AG04449 (cell line): ENCODE measurements at regions not wholly inside any gene's neighbourhood (a gene's known extent, or its start where the extent isn't known, plus 50 kb on each side); places are given as distances from the start of the nearest gene placed in this dataset.

Experiments
- CTCF ChIA-PET: fragments of 350-600 bp; formaldehyde crosslinking; extraction: SDS; loops from one replicate; lab custom pipeline; 2021; ENCODE audit warnings: antibody characterized with exemption; lab: Yijun Ruan, JAX
- POLR2A ChIA-PET: fragments of 400-600, 350-600 bp; formaldehyde crosslinking; extraction: SDS; loops from one replicate; lab custom pipeline; 2020; ENCODE audit warnings: antibody characterized with exemption, inconsistent platforms; lab: Yijun Ruan, JAX
- DNase-seq: peaks from one replicate; pipeline ENCODE4 v3.0.0-alpha.2; 2010; ENCODE audit warnings: low read depth, low spot score
- H3K4me3 ChIP-seq: 2 replicates; pipeline ENCODE4 v1.5.1; 2011; ENCODE audit warnings: low read depth, mild to moderate bottlenecking, control low read depth, low read length
- TF ChIP-seq, protein P1 (sequence below): IDR thresholded peaks from one replicate; pipeline ENCODE4 v1.5.1; 2011; ENCODE audit warnings: mild to moderate bottlenecking, moderate library complexity, low read length, control low read depth, inconsistent platforms; ENCODE audit not compliant: insufficient read depth; ENCODE audit errors: missing control alignments

DNA sequence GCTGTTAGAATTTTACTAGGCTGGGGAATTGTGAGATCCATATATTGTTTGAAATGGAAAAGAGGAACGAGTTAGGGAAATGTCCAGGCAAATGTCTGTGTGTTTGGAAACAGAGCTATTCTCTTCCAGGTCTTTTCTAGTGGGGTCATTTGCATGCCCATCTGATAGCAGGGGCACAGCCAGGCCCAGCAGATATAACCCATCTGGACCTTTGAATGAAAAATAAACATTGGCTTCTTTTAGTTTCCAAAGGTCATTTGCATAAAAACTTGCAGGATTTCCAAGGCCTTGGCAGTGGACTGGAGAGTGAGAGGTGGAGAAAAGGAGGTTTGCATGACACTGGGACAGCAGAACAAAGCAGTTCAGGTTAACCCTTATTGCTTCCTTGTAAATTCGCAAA, 188.0 kb upstream of the GPR26 start:
- TF ChIP-seq, protein P1, sequence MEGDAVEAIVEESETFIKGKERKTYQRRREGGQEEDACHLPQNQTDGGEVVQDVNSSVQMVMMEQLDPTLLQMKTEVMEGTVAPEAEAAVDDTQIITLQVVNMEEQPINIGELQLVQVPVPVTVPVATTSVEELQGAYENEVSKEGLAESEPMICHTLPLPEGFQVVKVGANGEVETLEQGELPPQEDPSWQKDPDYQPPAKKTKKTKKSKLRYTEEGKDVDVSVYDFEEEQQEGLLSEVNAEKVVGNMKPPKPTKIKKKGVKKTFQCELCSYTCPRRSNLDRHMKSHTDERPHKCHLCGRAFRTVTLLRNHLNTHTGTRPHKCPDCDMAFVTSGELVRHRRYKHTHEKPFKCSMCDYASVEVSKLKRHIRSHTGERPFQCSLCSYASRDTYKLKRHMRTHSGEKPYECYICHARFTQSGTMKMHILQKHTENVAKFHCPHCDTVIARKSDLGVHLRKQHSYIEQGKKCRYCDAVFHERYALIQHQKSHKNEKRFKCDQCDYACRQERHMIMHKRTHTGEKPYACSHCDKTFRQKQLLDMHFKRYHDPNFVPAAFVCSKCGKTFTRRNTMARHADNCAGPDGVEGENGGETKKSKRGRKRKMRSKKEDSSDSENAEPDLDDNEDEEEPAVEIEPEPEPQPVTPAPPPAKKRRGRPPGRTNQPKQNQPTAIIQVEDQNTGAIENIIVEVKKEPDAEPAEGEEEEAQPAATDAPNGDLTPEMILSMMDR = no peak
- no peak overlapping the region for H3K4me3 ChIP-seq
- ChIA-PET POLR2A (no interaction called here), CTCF (no interaction called here)
- DNase-seq = no peak

DNA sequence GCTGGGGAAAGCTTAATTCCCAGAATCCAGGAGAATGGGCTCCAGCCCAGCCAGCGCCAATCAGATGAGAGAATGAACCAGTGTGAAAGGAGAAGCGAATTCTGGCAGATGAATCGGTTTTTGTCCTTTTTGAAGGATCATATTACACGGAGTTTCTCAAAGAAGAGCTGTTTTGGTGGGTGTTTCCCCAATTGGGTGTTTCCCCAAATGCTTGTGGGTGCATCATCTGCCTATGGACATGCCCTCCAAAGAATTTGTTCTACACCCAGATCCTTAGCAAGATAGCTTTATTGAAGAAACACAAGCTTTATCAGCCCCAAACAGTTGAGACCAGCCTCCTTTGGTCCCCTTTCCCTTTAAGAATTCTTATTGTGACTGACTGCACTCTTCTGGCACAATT, 186.5 kb upstream of the GPR26 start:
- no peak for DNase-seq
- ChIA-PET POLR2A (no interaction called here), CTCF (no interaction called here)
- TF ChIP-seq, protein P1 = no peak
- H3K4me3 ChIP-seq = no peak overlapping the region

DNA sequence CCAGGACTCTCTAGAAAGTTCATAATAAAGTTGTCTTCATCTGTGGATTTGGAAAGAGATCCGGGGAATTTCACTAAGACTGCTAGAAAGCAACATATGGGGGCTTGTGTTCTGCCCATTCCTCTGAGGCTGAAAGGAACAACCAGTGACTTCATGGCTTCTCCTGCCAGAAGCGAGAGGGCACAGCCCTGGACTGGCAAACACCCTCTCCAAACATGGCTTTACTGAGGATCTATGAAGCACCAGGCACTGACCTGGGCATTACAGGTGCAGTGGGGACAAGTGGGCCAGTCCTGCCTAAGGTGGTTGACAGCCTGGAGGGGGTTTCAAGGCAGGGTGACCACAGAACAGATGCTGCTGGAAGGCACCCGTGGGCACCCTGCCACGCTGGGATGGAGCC, 185.8 kb upstream of the GPR26 start:
- TF ChIP-seq, protein P1 = no peak
- ChIA-PET CTCF (no interaction called here), POLR2A (no interaction called here)
- no peak overlapping the region for H3K4me3 ChIP-seq
- no peak for DNase-seq

- ChIA-PET POLR2A (no interaction called here), CTCF (no interaction called here)
- DNase-seq = no peak
- no peak overlapping the region for H3K4me3 ChIP-seq
- TF ChIP-seq, protein P1 = no peak
These were observed 185.3 kb upstream of the GPR26 start for GRCh38 chr10:123480845-123481244.

DNA sequence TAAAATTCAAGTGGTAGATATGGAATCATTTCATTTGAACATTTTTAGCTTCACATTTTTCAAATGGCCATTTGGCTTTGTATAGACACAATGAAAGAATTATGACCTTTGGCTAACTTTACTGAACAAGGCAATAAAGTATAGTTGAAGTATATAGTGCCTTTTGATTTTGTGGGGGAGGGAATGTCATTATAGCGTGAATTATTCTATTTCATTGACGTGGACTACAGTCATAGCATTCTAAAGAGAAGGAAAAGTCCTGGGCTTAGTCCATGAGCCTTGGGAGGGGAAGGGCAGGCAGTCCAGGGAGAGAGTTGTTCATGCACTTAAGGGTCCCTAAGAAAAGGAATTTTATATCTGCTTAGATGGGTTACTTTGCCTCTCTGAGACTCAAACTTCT, 181.4 kb upstream of the GPR26 start:
- no peak overlapping the region for H3K4me3 ChIP-seq
- TF ChIP-seq, protein P1 = no peak
- DNase-seq = no peak
- ChIA-PET CTCF (no interaction called here), POLR2A (no interaction called here)

DNA sequence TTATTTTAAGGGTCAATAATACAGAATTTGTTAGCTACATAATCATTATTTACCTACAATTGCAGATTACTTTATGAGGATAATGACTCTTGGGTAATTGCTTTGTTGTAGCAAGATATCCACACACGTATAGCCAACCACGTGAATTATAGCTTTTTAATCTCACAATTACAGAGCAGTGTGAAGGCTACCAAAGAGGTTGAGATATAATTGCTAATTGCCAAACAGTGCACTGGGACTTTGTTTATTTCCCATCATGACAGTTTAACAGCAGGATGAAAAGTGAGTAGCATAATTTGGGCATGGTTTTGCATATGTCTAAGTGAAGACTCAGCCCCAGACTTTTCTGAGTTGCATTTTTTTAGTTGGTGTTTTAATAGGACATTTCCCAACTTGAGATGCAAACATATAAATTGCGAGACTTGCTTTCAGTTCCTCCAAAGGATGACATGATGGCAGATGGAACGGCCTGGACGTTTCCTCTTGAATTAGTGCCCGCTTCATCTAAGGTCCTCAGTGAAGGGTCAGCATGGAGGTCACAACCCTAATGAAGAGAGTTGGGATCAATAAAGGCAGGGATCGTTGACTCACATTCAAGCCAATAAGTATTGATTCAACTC, 180.7 kb upstream of the GPR26 start:
- no peak overlapping the region for H3K4me3 ChIP-seq
- ChIA-PET POLR2A (no interaction called here), CTCF (no interaction called here)
- no peak for DNase-seq
- TF ChIP-seq, protein P1 = no peak
